ENCODE measurements at regions not wholly inside any gene's neighbourhood (a gene's known extent, or its start where the extent isn't known, plus 50 kb on each side); places are given as distances from the start of the nearest gene placed in this dataset.
A peak's percentile ranks its signal among the peaks of the same experiment; 100 is the strongest.

- Histone ChIP-seq H3K27me3 (no peaks in the 10 kb centered on the region), H3K9me3 (ENCODE audit: low read depth) (no peaks in the 10 kb centered on the region), H3K36me3 (no peaks in the 10 kb centered on the region), H3K4me3 (no peak overlapping the region), H3K4me1 (ENCODE audit: low read depth) (peaks cover 6% of the 10 kb centered on the region), H3K27ac (no peak overlapping the region)
- TF ChIP-seq CTCF (IDR thresholded peaks at IDR 0.05; ENCODE audit: low read depth, low read length) = no peak
- DNase-seq (ENCODE audit: low read depth in 1 of 2, low spot score in 1 of 2) = peak in 1 of 2 donors; percentile 94
Measured at GRCh38 chr6:112839525-112839961, 492.4 kb downstream of the RFPL4B start.

GRCh38 chr6:112841553-112842329, 494.6 kb downstream of the RFPL4B start:
- Histone ChIP-seq H3K36me3 (no peaks in the 10 kb centered on the region), H3K9me3 (ENCODE audit: low read depth) (no peaks in the 10 kb centered on the region), H3K27ac (no peak overlapping the region), H3K4me3 (no peak overlapping the region), H3K27me3 (no peaks in the 10 kb centered on the region), H3K4me1 (ENCODE audit: low read depth) (peaks cover 6% of the 10 kb centered on the region)
- no peak for TF ChIP-seq CTCF (IDR thresholded peaks at IDR 0.05; ENCODE audit: low read depth, low read length)
- no peak for DNase-seq (ENCODE audit: low read depth in 1 of 2, low spot score in 1 of 2)

GRCh38 chr6:112842330-112842685, 495.2 kb downstream of the RFPL4B start:
- no peak for TF ChIP-seq CTCF (IDR thresholded peaks at IDR 0.05; ENCODE audit: low read depth, low read length)
- Histone ChIP-seq H3K27ac (no peak overlapping the region), H3K4me1 (ENCODE audit: low read depth) (peaks cover 6% of the 10 kb centered on the region), H3K9me3 (ENCODE audit: low read depth) (no peaks in the 10 kb centered on the region), H3K36me3 (no peaks in the 10 kb centered on the region), H3K27me3 (no peaks in the 10 kb centered on the region), H3K4me3 (no peak overlapping the region)
- no peak for DNase-seq (ENCODE audit: low read depth in 1 of 2, low spot score in 1 of 2)

- Histone ChIP-seq H3K4me3 (no peak overlapping the region), H3K36me3 (no peaks in the 10 kb centered on the region), H3K4me1 (ENCODE audit: low read depth) (peaks cover 6% of the 10 kb centered on the region), H3K9me3 (ENCODE audit: low read depth) (no peaks in the 10 kb centered on the region), H3K27me3 (no peaks in the 10 kb centered on the region), H3K27ac (no peak overlapping the region)
- TF ChIP-seq CTCF (IDR thresholded peaks at IDR 0.05; ENCODE audit: low read depth, low read length) = no peak
- DNase-seq (ENCODE audit: low read depth in 1 of 2, low spot score in 1 of 2) = peak in 1 of 2 donors; percentile 63
Measured at GRCh38 chr6:112846681-112847080, 499.6 kb downstream of the RFPL4B start.

GRCh38 chr6:112851146-112851545, 504.0 kb downstream of the RFPL4B start:
- Histone ChIP-seq H3K27me3 (no peaks in the 10 kb centered on the region), H3K36me3 (no peaks in the 10 kb centered on the region), H3K4me3 (no peak overlapping the region), H3K4me1 (ENCODE audit: low read depth) (peaks cover under 1% of the 10 kb centered on the region), H3K27ac (no peak overlapping the region), H3K9me3 (ENCODE audit: low read depth) (no peaks in the 10 kb centered on the region)
- DNase-seq (ENCODE audit: low read depth in 1 of 2, low spot score in 1 of 2) = peak in 1 of 2 donors; percentile 55
- TF ChIP-seq CTCF (IDR thresholded peaks at IDR 0.05; ENCODE audit: low read depth, low read length) = no peak
